HCT116 (cell line): ENCODE measurements at regions not wholly inside any gene's neighbourhood (a gene's known extent, or its start where the extent isn't known, plus 50 kb on each side); places are given as distances from the start of the nearest gene placed in this dataset.
"Not testable (repeated sequence)": the region's sequence is repeated elsewhere in the genome, so short reads cannot be mapped to it uniquely, and the experiment has no call there.

Experiments used
- ATAC-seq: fragments of 200-7000 bp; cut with Tn5 transposase; 2 replicates; pipeline ENCODE4 v1.9.1; 2020; ENCODE audit warnings: mild to moderate bottlenecking, moderate library complexity
- BruUV-seq: library from RNA; stranded (reverse); fragments of 400-500 nt; replicated peaks from 2 replicates; lab custom pipeline; 2021; lab: Mats Ljungman, UMichigan
- CTCF ChIA-PET: fragments of 300-600 bp; sonication (Branson Sonifier 250); formaldehyde crosslinking; loops from one replicate; lab custom pipeline; 2021; ENCODE audit warnings: antibody characterized with exemption; lab: Charles Lee
- POLR2A ChIA-PET: fragments of 300-600, 350-600 bp; sonication (Branson Sonifier 250); formaldehyde crosslinking; loops from one replicate; lab custom pipeline; 2021; ENCODE audit warnings: antibody characterized with exemption; lab: Charles Lee
- RAD21 ChIA-PET, 2 experiments: fragments of 300-600 bp; sonication (Branson Sonifier 250); formaldehyde crosslinking; loops; one replicate each; lab custom pipeline; 2023; ENCODE audit warnings: low total read pairs in 2 of 2; ENCODE audit not compliant: uncharacterized antibody in 2 of 2, unreplicated experiment in 2 of 2, low non-redundant PET in 1 of 2; lab: Charles Lee
- DNase-seq: peaks from one replicate; pipeline ENCODE4 v3.0.0-alpha.2; 2010; ENCODE audit warnings: low read depth, low spot score
- H2AFZ ChIP-seq: fragments of 200-600 bp; shearing (Covaris generic), sonication (generic); 2 replicates; pipeline ENCODE4 v1.6.1; 2017; ENCODE audit warnings: low read depth, mixed run types, mixed read lengths, antibody characterized with exemption, low read length; ENCODE audit not compliant: poor library complexity, severe bottlenecking
- H3K27ac ChIP-seq: 2 replicates; pipeline ENCODE4 v1.5.1; 2012; ENCODE audit warnings: low read depth, low read length
- H3K27me3 ChIP-seq: fragments of 200-600 bp; sonication (generic); 2 replicates; pipeline ENCODE4 v1.6.1; 2016; ENCODE audit warnings: mixed run types, low read length, mixed read lengths; ENCODE audit not compliant: insufficient read depth
- H3K36me3 ChIP-seq, 2 experiments: fragments of 200-500 bp in 1 of 2; fragments of 200-600 bp in 1 of 2; sonication (Bioruptor generic) in 1 of 2; sonication (generic) in 1 of 2; 2 replicates each; pipeline versions ENCODE4 v1.5.1 to v1.6.1; 2014 to 2016; ENCODE audit warnings: low read length in 2 of 2, inconsistent platforms in 1 of 2, mixed read lengths in 1 of 2, mixed run types in 1 of 2; ENCODE audit not compliant: insufficient read depth in 2 of 2, control insufficient read depth in 1 of 2
- H3K4me1 ChIP-seq, 2 experiments: fragments of 200-600 bp in 1 of 2; sonication (generic) in 1 of 2; 2 replicates each; pipeline versions ENCODE4 v1.5.1 to v1.6.1; 2012 to 2017; ENCODE audit warnings: low read length in 2 of 2, inconsistent platforms in 1 of 2, mild to moderate bottlenecking in 1 of 2, mixed read lengths in 1 of 2, mixed run types in 1 of 2, moderate library complexity in 1 of 2; ENCODE audit not compliant: insufficient read depth in 2 of 2, control insufficient read depth in 1 of 2
- H3K4me2 ChIP-seq: fragments of 200-600 bp; sonication (generic); 2 replicates; pipeline ENCODE4 v1.6.1; 2017; ENCODE audit warnings: mixed run types, low read length, mixed read lengths
- H3K4me3 ChIP-seq, 2 experiments: fragments of 200-600 bp in 1 of 2; sonication (generic) in 1 of 2; replicated peaks in 1 of 2; 2 replicates each; pipeline ENCODE4 v1.5.1; 2011 to 2016; ENCODE audit warnings: low read length in 2 of 2, control low read depth in 1 of 2, low read depth in 1 of 2, mild to moderate bottlenecking in 1 of 2, mixed read lengths in 1 of 2, mixed run types in 1 of 2
- H3K79me2 ChIP-seq: fragments of 200-600 bp; sonication (generic); 2 replicates; pipeline ENCODE4 v1.6.1; 2017; ENCODE audit warnings: mild to moderate bottlenecking, mixed run types, low read length, moderate library complexity, mixed read lengths; ENCODE audit not compliant: insufficient read depth
- H3K9ac ChIP-seq: fragments of 200-600 bp; sonication (generic); 2 replicates; pipeline ENCODE4 v1.6.1; 2016; ENCODE audit warnings: low read length, mixed read lengths
- H3K9me2 ChIP-seq: fragments of 200-600 bp; sonication (generic), shearing (Covaris generic); 2 replicates; pipeline ENCODE4 v1.6.1; 2017; ENCODE audit warnings: mixed run types, mild to moderate bottlenecking, moderate library complexity; ENCODE audit not compliant: insufficient read depth
- H3K9me3 ChIP-seq, 2 experiments: fragments of 200-500 bp in 1 of 2; fragments of 200-600 bp in 1 of 2; sonication (Bioruptor generic) in 1 of 2; sonication (generic) in 1 of 2; 2 replicates each; pipeline ENCODE4 v1.6.1; 2014 to 2017; ENCODE audit warnings: low read length in 2 of 2, mixed read lengths in 2 of 2, inconsistent platforms in 1 of 2, low read depth in 1 of 2, mild to moderate bottlenecking in 1 of 2, mixed run types in 1 of 2, moderate library complexity in 1 of 2; ENCODE audit not compliant: control insufficient read depth in 1 of 2, insufficient read depth in 1 of 2
- H4K20me1 ChIP-seq: fragments of 200-600 bp; sonication (generic), shearing (Covaris generic); 2 replicates; pipeline ENCODE4 v1.6.1; 2017; ENCODE audit warnings: mixed run types, mild to moderate bottlenecking, moderate library complexity; ENCODE audit not compliant: insufficient read depth
- CEBPB ChIP-seq: IDR thresholded peaks from 2 replicates; pipeline ENCODE4 v1.6.1; 2012; ENCODE audit warnings: low read depth
- ELF1 ChIP-seq: IDR thresholded peaks from 2 replicates; pipeline ENCODE4 v1.6.1; 2012; ENCODE audit warnings: low read depth, borderline replicate concordance
- EZH2phosphoT487 ChIP-seq: fragments of 200-600 bp; IDR thresholded peaks from 2 replicates; pipeline ENCODE4 v1.6.1; 2018; ENCODE audit warnings: antibody characterized with exemption, borderline replicate concordance
- POLR2AphosphoS5 ChIP-seq: IDR thresholded peaks from 2 replicates; pipeline ENCODE4 v1.6.1; 2011; ENCODE audit warnings: mild to moderate bottlenecking, low read depth, low read length, moderate library complexity
- RAD21 ChIP-seq: IDR thresholded peaks from 2 replicates; pipeline ENCODE4 v1.6.1; 2012; ENCODE audit warnings: low read depth, mild to moderate bottlenecking
- SIN3A ChIP-seq: IDR thresholded peaks from 2 replicates; pipeline ENCODE4 v1.6.1; 2012; ENCODE audit warnings: low read depth
- SP1 ChIP-seq: IDR thresholded peaks from 2 replicates; pipeline ENCODE4 v1.6.1; 2012; ENCODE audit warnings: low read depth
- SRF ChIP-seq: IDR thresholded peaks from 2 replicates; pipeline ENCODE4 v1.6.1; 2012; ENCODE audit warnings: low read depth
- TCF7L2 ChIP-seq: IDR thresholded peaks from 2 replicates; pipeline ENCODE4 v1.7.0; 2011; ENCODE audit warnings: borderline replicate concordance, inconsistent platforms; ENCODE audit not compliant: insufficient read depth, insufficient read length; ENCODE audit errors: extremely low read depth
- YY1 ChIP-seq: IDR thresholded peaks from 2 replicates; pipeline ENCODE4 v1.6.1; 2011; ENCODE audit warnings: low read length, low read depth, moderate library complexity, mild to moderate bottlenecking; ENCODE audit not compliant: insufficient replicate concordance; ENCODE audit errors: extremely low read depth
- ZFX ChIP-seq: fragments of 450-650 bp; IDR thresholded peaks from 2 replicates; pipeline ENCODE4 v1.6.1; 2017
- ZNF274 ChIP-seq: fragments of 200-500 bp; sonication (Bioruptor generic); IDR thresholded peaks from 2 replicates; pipeline ENCODE4 v1.6.1; 2014; ENCODE audit warnings: mild to moderate bottlenecking, low read depth, low read length, inconsistent platforms
- intact Hi-C: fragments of 100-400 bp; cut with micrococcal nuclease; formaldehyde crosslinking; loops from 2 replicates; pipeline ENCODE4 v1.10.0; 2022
- TF ChIP-seq, protein P1 (sequence below), 3 experiments: fragments of 200-600 bp in 1 of 3; sonication (generic) in 1 of 3; IDR thresholded peaks in 2 of 3; conservative IDR thresholded peaks in 1 of 3; 2 replicates each; pipeline ENCODE4 v1.5.1; 2012 to 2017; ENCODE audit warnings: low read depth in 2 of 3, low read length in 2 of 3, antibody characterized with exemption in 1 of 3, borderline replicate concordance in 1 of 3, control low read depth in 1 of 3, mild to moderate bottlenecking in 1 of 3, mixed read lengths in 1 of 3, mixed run types in 1 of 3, moderate library complexity in 1 of 3; ENCODE audit not compliant: insufficient read depth in 1 of 3
- TF ChIP-seq, protein P2 (sequence below): IDR thresholded peaks from 2 replicates; pipeline ENCODE4 v1.6.1; 2012
- TF ChIP-seq, protein P3 (sequence below): IDR thresholded peaks from 2 replicates; pipeline ENCODE4 v1.6.1; 2012
- TF ChIP-seq, protein P4 (sequence below): IDR thresholded peaks from 2 replicates; pipeline ENCODE4 v1.6.1; 2012; ENCODE audit warnings: low read depth

DNA sequence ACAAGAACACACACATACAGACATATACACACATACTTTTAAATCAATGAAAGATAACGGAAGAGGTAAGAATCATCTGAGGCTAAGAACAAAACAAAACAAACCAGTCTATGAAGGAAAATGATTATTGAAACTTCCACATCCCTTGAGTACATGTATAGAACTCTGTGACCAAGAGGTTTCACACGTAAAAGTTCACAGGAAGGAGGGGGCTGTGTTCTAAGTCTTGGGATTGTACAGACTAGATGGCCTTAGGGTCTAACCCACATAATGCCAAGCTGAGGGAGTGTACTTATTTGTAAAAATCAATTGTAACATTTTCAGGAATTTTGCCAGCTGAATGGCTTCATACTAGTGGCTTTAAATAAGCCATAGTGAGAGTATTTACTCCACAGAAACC is 144.4 kb upstream of the IFNE start:
- BruUV-seq, result no TSS peak
- peaks cover 7 to 16% of the 10 kb centered on the region in 2 experiments; a peak in 3 of 4 replicates for H3K4me1 ChIP-seq
- POLR2A ChIA-PET, result interaction anchor here (1.1 to 1.6 kb wide), 2 partner anchors 33 to 34 kb away, joined by 3 to 5 read pairs; no protein-coding TSS in a partner anchor
- RAD21 ChIA-PET, result no interaction called here
- intact Hi-C loops, result no loop called here
- TF ChIP-seq TCF7L2, result no peak
- TF ChIP-seq SIN3A, result no peak
- no peak for TF ChIP-seq EZH2phosphoT487
- TF ChIP-seq ZFX, result no peak
- no peak for TF ChIP-seq SP1
- TF ChIP-seq, protein P1, sequence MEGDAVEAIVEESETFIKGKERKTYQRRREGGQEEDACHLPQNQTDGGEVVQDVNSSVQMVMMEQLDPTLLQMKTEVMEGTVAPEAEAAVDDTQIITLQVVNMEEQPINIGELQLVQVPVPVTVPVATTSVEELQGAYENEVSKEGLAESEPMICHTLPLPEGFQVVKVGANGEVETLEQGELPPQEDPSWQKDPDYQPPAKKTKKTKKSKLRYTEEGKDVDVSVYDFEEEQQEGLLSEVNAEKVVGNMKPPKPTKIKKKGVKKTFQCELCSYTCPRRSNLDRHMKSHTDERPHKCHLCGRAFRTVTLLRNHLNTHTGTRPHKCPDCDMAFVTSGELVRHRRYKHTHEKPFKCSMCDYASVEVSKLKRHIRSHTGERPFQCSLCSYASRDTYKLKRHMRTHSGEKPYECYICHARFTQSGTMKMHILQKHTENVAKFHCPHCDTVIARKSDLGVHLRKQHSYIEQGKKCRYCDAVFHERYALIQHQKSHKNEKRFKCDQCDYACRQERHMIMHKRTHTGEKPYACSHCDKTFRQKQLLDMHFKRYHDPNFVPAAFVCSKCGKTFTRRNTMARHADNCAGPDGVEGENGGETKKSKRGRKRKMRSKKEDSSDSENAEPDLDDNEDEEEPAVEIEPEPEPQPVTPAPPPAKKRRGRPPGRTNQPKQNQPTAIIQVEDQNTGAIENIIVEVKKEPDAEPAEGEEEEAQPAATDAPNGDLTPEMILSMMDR (IDR thresholded peaks at IDR 0.05 in 2 of 3, conservative IDR thresholded peaks at IDR 0.05 in 1 of 3; ENCODE audit: borderline replicate concordance in 1 of 3, insufficient read depth in 1 of 3, low read depth in 2 of 3, low read length in 2 of 3), result no peak
- TF ChIP-seq CEBPB, result no peak
- TF ChIP-seq ZNF274, result no peak
- no peak for TF ChIP-seq POLR2AphosphoS5
- TF ChIP-seq, protein P2, sequence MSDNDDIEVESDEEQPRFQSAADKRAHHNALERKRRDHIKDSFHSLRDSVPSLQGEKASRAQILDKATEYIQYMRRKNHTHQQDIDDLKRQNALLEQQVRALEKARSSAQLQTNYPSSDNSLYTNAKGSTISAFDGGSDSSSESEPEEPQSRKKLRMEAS, result no peak
- TF ChIP-seq, protein P3, sequence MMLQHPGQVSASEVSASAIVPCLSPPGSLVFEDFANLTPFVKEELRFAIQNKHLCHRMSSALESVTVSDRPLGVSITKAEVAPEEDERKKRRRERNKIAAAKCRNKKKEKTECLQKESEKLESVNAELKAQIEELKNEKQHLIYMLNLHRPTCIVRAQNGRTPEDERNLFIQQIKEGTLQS, result no peak
- no peak for TF ChIP-seq SRF
- TF ChIP-seq, protein P4, sequence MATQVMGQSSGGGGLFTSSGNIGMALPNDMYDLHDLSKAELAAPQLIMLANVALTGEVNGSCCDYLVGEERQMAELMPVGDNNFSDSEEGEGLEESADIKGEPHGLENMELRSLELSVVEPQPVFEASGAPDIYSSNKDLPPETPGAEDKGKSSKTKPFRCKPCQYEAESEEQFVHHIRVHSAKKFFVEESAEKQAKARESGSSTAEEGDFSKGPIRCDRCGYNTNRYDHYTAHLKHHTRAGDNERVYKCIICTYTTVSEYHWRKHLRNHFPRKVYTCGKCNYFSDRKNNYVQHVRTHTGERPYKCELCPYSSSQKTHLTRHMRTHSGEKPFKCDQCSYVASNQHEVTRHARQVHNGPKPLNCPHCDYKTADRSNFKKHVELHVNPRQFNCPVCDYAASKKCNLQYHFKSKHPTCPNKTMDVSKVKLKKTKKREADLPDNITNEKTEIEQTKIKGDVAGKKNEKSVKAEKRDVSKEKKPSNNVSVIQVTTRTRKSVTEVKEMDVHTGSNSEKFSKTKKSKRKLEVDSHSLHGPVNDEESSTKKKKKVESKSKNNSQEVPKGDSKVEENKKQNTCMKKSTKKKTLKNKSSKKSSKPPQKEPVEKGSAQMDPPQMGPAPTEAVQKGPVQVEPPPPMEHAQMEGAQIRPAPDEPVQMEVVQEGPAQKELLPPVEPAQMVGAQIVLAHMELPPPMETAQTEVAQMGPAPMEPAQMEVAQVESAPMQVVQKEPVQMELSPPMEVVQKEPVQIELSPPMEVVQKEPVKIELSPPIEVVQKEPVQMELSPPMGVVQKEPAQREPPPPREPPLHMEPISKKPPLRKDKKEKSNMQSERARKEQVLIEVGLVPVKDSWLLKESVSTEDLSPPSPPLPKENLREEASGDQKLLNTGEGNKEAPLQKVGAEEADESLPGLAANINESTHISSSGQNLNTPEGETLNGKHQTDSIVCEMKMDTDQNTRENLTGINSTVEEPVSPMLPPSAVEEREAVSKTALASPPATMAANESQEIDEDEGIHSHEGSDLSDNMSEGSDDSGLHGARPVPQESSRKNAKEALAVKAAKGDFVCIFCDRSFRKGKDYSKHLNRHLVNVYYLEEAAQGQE, result no peak
- no peak for TF ChIP-seq YY1
- TF ChIP-seq ELF1, result no peak
- TF ChIP-seq RAD21, result no peak
- no peak overlapping the region for H3K4me2 ChIP-seq
- H3K36me3 ChIP-seq, result 0 out of 4 replicates have a peak, but pooled peaks cover 0 to 3% of the 10 kb centered on the region in 2 experiments
- no peaks in the 10 kb centered on the region for H3K79me2 ChIP-seq
- no peaks in the 10 kb centered on the region for H4K20me1 ChIP-seq
- no peaks in the 10 kb centered on the region for H3K27me3 ChIP-seq
- no peak overlapping the region for H2AFZ ChIP-seq
- H3K27ac ChIP-seq, result no peak overlapping the region
- H3K4me3 ChIP-seq, result no peak overlapping the region
- no peaks in the 10 kb centered on the region for H3K9me3 ChIP-seq
- DNase-seq (no peak), ATAC-seq (no peak)
- CTCF ChIA-PET, result no interaction called here
- H3K9me2 ChIP-seq, result no peaks in the 10 kb centered on the region
- H3K9ac ChIP-seq, result no peak overlapping the region

DNA sequence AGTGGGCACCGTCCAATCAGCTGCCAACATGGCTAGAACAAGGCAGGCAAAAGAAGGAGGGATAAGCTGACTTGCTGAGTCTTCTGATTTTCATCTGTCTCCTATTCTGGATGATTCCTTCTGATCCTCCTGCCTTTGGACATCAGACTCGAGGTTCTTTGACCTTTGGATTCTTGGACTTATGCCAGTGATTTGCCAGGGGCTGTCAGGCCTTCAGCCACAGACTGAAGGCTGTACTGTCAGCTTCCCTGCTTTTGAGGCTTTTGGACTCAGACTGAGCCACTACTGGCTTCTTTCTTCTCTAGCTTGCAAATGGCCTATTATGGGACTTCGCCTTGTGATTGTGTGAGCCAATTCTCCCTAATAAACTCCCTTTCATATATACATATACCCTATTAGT is 146.8 kb upstream of the IFNE start:
- CTCF ChIA-PET, H3K27me3 ChIP-seq, H3K4me3 ChIP-seq, H2AFZ ChIP-seq, H3K9me2 ChIP-seq, DNase-seq, intact Hi-C loops, RAD21 ChIA-PET, H3K9ac ChIP-seq, BruUV-seq, H3K9me3 ChIP-seq, H3K36me3 ChIP-seq, H4K20me1 ChIP-seq, H3K79me2 ChIP-seq, H3K27ac ChIP-seq, H3K4me2 ChIP-seq, POLR2A ChIA-PET, ATAC-seq: not testable (repeated sequence)
- peaks cover 7 to 16% of the 10 kb centered on the region in 2 experiments; a peak in 3 of 4 replicates for H3K4me1 ChIP-seq
